AG09309 (cell line): ENCODE measurements at regions not wholly inside any gene's neighbourhood (a gene's known extent, or its start where the extent isn't known, plus 50 kb on each side); places are given as distances from the start of the nearest gene placed in this dataset.

Experiments used
- DNase-seq: peaks from one replicate; pipeline ENCODE4 v3.0.0-alpha.2; 2010; ENCODE audit warnings: low read depth
- H3K4me3 ChIP-seq: 2 replicates; pipeline ENCODE4 v1.5.1; 2011; ENCODE audit warnings: mild to moderate bottlenecking, low read depth, low read length, moderate library complexity; ENCODE audit not compliant: control insufficient read depth
- CTCF ChIP-seq: IDR thresholded peaks from 2 replicates; pipeline ENCODE4 v1.5.1; 2011; ENCODE audit warnings: mild to moderate bottlenecking, low read depth, low read length, inconsistent platforms; ENCODE audit not compliant: insufficient read depth, control insufficient read depth; ENCODE audit errors: missing control alignments

GRCh38 chr5:98519571-98519970 lies 253.9 kb upstream of the RGMB start:
- H3K4me3 ChIP-seq, result no peak overlapping the region
- TF ChIP-seq CTCF, result no peak
- DNase-seq, result no peak

- no peak overlapping the region for H3K4me3 ChIP-seq
- TF ChIP-seq CTCF, result no peak
- DNase-seq, result no peak
Measured at GRCh38 chr5:98521821-98522220, 251.6 kb upstream of the RGMB start.

GRCh38 chr5:98524773-98525172 lies 248.7 kb upstream of the RGMB start:
- DNase-seq, result no peak
- TF ChIP-seq CTCF, result no peak
- H3K4me3 ChIP-seq, result no peak overlapping the region

GRCh38 chr5:98527846-98528245 lies 245.6 kb upstream of the RGMB start:
- DNase-seq, result no peak
- no peak for TF ChIP-seq CTCF
- H3K4me3 ChIP-seq, result no peak overlapping the region

GRCh38 chr5:98529321-98529720 lies 244.1 kb upstream of the RGMB start:
- DNase-seq, result no peak
- TF ChIP-seq CTCF, result no peak
- no peak overlapping the region for H3K4me3 ChIP-seq

- no peak for TF ChIP-seq CTCF
- DNase-seq, result no peak
- H3K4me3 ChIP-seq, result no peak overlapping the region
Measured at GRCh38 chr5:98530224-98530623, 243.2 kb upstream of the RGMB start.

- no peak overlapping the region for H3K4me3 ChIP-seq
- TF ChIP-seq CTCF, result no peak
- DNase-seq, result no peak
Measured at GRCh38 chr5:98535901-98536300, 237.6 kb upstream of the RGMB start.
